T-helper 2 cell (primary cell): ENCODE measurements at regions not wholly inside any gene's neighbourhood (a gene's known extent, or its start where the extent isn't known, plus 50 kb on each side); places are given as distances from the start of the nearest gene placed in this dataset.

Source experiments
- DNase-seq, 5 experiments: peaks; one replicate each; pipeline versions ENCODE4 v3.0.0 to v3.0.0-alpha.2; 2012 to 2022

- no peak for DNase-seq
Observed at GRCh38 chr10:106457522-106457921, 707.0 kb downstream of the SORCS1 start.

GRCh38 chr10:106454233-106454632, 710.3 kb downstream of the SORCS1 start:
- no peak for DNase-seq

GRCh38 chr10:106450966-106451365, 713.5 kb downstream of the SORCS1 start:
- no peak for DNase-seq

GRCh38 chr10:106446920-106447319, 717.6 kb downstream of the SORCS1 start:
- DNase-seq: no peak

- no peak for DNase-seq
Observed at GRCh38 chr10:106442223-106442622, 722.3 kb downstream of the SORCS1 start.

GRCh38 chr10:106440767-106441166, 723.7 kb downstream of the SORCS1 start:
- DNase-seq: no peak

GRCh38 chr10:106440355-106440754, 724.2 kb downstream of the SORCS1 start:
- no peak for DNase-seq

GRCh38 chr10:106439366-106439765, 725.1 kb downstream of the SORCS1 start:
- no peak for DNase-seq

- DNase-seq: no peak
Observed at GRCh38 chr10:106438386-106438785, 726.1 kb downstream of the SORCS1 start.

GRCh38 chr10:106436123-106436715, 728.3 kb downstream of the SORCS1 start:
- no peak for DNase-seq

GRCh38 chr10:106435081-106435480, 729.4 kb downstream of the SORCS1 start:
- DNase-seq: no peak

GRCh38 chr10:106424981-106425380, 739.5 kb downstream of the SORCS1 start:
- no peak for DNase-seq

- no peak for DNase-seq
Observed at GRCh38 chr10:106424054-106424453, 740.5 kb downstream of the SORCS1 start.

- no peak for DNase-seq
Observed at GRCh38 chr10:106410331-106410730, 754.2 kb downstream of the SORCS1 start.

GRCh38 chr10:106405141-106405540, 759.4 kb downstream of the SORCS1 start:
- DNase-seq: no peak

- DNase-seq: no peak
Observed at GRCh38 chr10:106402458-106402857, 762.0 kb downstream of the SORCS1 start.

- no peak for DNase-seq
Observed at GRCh38 chr10:106401967-106402366, 762.5 kb downstream of the SORCS1 start.

- no peak for DNase-seq
Observed at GRCh38 chr10:106401161-106401560, 763.3 kb downstream of the SORCS1 start.

GRCh38 chr10:106399112-106399511, 765.4 kb downstream of the SORCS1 start:
- DNase-seq: no peak

GRCh38 chr10:106396192-106396591, 768.3 kb downstream of the SORCS1 start:
- DNase-seq: no peak

- no peak for DNase-seq
Observed at GRCh38 chr10:106395041-106395749, 769.3 kb downstream of the SORCS1 start.

- no peak for DNase-seq
Observed at GRCh38 chr10:106392778-106393177, 771.7 kb downstream of the SORCS1 start.

- no peak for DNase-seq
Observed at GRCh38 chr10:106387063-106387462, 777.4 kb downstream of the SORCS1 start.

GRCh38 chr10:106384496-106384895, 780.0 kb downstream of the SORCS1 start:
- no peak for DNase-seq

GRCh38 chr10:106380706-106381105, 783.8 kb downstream of the SORCS1 start:
- no peak for DNase-seq
